ENCODE measurements at regions not wholly inside any gene's neighbourhood (a gene's known extent, or its start where the extent isn't known, plus 50 kb on each side); places are given as distances from the start of the nearest gene placed in this dataset.

DNA sequence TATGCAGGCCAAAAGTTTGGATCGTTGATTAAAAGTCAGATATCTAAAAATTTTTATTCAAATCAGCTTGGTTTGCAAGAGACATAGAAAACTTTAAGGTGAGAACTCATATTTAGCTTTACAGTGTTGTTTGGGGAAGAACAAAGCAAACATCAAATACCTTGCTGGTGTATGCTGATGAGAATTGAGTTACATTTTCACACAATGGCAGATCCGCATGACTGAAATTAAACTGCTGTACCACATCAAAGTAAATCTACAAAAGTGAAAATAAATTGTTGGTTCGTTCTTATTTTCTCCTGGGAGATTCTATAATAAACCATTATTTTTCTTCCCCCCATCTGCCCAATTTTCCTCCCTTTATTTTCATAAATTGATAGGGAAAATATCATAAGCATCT is 198.2 kb upstream of the PCSK5 start:
- no peak for DNase-seq

DNA sequence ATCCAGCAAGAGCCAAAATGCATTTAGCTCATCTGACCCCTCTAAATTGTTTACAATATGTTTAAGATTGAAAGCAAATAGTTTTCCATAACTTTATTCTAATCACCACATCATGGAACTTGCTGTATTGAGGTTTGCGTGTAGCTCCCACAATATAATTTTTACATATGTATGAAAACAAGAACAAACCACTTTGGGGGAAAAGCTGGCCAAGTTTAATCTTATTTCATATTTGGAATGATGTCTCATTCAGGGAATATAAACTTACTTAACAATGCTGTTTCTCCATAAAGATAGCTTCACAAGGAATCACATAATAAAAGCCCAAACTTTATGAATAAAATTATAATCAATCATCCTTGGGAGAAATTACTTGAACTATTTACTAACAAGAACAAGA is 194.6 kb upstream of the PCSK5 start:
- DNase-seq, result no peak

DNA sequence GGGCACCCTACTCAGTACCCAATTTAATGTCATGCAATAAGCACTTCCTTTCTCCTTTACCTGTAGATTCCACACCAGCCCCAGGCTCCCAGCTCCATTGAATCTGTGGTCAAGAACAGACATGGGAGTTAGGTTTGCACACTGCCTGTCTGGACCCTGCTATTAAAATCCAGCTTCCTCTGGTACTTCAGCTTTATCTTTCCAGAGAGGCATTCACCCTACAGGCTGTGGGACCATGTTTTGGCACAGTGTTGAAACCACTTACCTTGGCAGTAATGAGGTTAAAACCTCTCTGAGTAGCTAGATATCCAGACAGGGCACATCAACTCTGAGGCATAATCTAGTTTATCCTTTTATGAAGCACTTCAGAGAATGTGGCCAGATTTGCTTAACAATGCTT is 191.5 kb upstream of the PCSK5 start:
- no peak for DNase-seq

DNA sequence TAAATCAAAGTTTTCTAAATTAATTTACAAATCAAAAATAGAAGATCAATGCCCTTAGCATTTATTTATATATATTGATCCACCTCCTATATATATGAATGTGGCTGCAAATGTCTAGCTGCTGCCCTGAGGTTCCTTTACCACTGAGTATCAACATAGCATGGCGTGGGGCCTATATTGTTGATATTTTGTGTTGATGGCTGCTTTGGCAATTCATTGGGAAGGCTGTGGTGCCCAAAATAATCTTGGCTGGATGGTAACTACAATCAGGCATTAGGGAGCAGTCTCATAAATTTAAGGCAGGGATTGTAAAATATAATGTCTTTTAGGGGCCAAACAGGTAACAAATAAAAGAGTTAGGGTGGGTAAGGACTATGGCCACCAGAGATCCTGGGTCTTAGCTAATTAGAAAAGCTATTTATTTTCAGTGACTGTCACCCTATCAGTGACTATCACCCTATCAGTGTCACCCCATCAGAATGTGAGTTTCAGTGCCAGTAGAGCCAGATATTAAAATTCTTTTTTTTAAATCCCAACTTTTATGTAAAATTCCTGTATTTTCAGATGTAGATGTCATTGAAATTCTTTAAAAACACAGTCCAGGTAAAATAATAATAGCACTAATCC is 190.7 kb upstream of the PCSK5 start:
- DNase-seq, result no peak

DNA sequence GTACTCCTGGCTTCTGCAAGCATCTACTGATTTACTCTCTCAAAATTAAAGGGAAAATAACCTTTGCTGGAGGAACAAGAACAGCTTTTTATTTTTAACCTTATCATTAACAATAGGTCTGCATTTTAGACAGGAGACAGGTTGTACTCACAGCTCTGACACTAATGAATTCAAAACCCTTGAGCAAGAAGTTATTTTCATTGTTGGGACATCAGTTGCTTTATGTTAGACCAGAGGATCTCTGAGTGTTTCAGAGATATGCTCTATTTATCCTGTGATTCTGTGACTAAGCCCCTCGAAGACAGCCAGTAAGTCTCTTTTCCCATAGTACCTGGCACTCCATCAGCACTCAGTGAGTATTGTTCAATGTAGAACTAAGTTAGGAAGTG is 190.2 kb upstream of the PCSK5 start:
- DNase-seq, result no peak

DNA sequence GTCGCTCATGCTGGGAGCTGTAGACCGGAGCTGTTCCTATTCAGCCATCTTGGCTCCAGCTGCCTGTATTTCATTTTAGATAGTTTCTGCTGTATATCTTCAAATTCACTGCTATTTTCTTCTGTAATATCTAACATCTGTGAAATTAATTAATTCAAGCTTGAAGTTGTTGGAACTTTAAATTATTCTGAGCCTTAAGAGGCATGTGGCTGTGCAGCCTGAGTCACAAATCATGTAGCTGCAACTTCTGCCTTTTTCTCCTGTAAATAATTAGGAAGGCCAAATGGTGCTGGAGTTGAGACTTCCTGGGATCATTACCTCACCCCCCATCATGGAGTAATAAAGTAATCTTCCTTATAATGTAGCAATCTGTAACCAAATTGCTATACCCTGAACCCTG is 183.3 kb upstream of the PCSK5 start:
- DNase-seq, result no peak

DNA sequence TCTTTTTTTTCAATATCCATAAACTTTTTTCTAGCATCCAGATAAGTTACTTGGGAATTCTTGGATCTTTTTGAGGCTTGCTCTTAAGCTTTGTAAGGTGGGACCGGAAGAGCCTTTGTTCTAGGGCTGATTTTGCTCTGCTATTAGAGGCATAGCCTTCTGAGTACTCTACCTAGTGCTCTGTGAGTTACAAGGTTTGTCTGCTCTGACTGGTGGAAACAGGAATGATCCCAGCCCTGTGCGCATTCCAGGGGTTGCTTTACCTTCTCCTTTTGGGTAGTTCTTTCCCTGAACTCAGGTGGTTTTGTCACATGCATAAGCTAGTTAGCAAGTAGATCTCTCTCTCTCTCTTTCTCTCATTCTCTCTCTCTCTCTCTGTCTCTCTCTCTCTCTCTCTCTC is 180.8 kb upstream of the PCSK5 start:
- no peak for DNase-seq

DNA sequence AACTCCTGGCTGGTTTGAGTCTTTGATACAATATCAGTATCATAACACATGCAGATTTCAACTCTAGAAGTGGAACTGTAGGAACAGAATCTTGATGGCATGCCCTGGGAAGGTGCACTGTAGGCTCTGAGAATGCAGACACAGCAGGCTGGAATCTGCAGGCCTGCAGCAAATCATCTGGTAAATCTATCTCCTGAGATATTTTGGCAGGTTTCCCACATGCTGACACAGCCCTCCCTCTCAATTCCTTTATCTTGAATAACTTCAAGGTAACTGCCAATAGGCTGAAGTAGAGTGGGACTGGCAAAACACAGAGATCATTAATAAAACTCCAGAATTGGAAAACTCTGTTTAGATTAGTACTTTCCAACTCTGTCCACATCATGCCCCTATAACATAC is 177.8 kb upstream of the PCSK5 start:
- DNase-seq, result no peak

DNA sequence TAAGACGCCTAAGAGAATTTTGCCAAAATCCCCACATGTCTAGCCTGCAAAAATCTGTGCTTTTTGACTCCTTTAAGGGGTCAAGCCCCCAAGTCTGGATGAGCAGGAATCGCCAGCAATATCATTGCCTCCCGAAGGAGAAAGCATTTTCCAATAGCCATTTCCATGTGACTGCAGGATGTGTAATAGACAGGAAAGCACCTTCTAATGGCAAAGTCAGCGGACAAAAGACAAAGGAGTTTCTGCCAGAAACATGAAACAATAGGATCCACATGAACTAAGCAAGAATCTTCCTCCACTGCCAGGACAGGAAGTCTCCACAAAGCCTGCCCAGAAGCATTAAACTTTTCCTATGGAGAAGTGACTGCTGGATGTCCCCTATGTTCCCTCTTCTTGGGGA is 177.1 kb upstream of the PCSK5 start:
- no peak for DNase-seq

DNA sequence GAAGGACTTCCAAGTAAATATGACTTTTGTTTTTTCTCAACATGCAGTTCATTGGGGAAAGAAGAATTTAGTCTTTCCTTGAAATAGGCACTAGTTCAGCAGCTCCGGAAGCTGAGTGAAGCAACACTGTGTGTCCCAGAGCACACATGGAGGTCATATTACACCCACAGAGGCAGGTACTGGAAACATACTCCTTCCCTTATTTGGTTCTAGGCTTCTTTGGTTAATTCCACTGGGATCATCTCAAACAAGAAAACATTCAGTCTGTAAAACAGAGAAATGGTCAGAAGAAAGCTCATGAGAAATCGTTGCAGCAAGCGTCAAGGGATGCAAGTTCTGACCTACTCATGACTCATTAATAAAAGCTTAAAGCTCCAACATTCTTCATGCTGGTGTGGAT is 175.1 kb upstream of the PCSK5 start:
- no peak for DNase-seq

DNA sequence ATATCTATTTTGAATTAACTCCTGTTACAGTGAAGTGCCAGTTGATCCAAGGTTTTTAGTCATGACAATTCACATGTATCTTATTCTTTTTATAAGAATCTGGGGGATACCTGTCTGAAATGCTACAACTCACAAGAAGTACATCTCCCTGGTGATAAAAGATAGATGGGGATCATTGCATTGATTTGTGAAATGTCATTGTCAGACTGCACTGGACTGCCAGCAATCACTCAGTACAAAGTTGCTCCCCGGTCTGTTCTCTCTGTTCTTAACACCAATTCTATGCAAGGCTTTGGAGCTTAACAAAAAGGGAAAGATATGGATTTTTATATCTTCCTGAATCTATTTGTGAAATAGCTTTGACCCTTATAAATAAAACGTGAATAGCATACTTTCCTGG is 171.8 kb upstream of the PCSK5 start:
- no peak for DNase-seq

DNA sequence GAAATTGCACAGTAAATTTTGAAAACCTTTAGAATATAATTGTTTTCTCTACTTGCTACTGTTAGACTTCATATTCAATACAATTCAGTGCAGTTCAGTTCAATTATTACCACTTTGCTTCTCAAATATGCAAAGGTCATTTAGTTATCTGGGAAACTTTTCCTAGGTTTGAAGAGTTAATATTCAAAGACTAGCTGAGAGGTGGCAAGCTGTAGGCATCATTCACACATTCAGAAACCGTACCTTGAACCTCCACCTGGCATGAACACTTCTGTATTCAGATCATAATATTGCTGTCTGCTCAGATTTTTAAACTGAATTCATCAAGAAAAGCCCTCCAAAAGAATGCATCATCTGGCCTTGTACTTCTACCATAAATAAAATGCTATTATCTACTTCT is 162.1 kb upstream of the PCSK5 start:
- DNase-seq, result no peak

DNA sequence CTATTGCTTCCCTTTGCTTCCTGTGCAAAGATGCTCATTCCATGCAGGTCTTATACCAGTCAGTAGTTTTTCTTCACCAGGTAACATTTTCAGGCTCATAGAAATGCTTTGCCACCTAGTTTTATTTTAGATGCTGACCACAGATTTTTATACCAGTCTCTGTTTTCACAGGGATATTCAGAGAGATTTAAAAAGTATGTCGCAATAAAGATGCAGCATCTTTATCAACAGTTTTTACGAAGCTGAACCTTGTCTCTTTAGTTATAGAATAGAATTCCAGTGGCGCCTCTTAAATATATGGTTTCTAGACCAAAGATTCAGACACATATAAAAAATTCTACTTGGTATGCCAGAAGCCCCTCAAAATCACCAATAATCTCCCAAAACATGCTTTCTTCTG is 155.7 kb upstream of the PCSK5 start:
- DNase-seq, result no peak

DNA sequence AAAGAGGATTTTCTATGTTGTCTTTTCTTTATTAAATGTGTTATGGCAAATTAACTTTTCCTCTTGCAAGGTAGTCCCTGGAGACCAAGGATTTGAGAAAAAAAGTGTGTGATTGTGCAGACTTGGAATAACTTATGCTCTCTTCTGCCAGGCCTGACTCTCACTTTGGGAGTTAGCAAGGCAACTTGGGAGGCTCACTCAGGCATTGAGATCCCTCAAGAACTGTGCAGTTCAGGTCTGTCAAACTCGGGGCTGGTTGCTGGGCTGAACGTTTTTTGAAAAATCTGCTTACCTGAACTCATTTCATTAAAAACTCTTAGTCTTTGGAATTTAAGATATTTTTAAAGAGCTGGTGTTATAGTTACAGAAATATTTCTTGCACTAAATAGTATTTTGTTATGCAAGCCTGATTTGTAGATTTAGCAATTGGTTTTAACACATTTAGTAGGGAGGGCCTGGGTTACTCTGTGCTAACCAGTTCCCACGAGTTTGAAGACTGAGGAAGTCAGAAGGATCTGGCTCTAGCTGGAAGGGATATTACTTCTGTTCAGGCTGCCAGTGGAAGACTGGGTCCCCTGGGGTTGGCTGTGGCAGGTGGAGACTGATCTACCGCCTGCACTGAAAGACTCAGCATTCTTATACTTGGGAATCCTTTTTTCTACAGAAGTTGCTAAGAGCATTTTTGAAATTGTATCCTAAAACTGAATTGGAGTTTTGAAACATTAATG is 150.4 kb upstream of the PCSK5 start:
- no peak for DNase-seq

DNA sequence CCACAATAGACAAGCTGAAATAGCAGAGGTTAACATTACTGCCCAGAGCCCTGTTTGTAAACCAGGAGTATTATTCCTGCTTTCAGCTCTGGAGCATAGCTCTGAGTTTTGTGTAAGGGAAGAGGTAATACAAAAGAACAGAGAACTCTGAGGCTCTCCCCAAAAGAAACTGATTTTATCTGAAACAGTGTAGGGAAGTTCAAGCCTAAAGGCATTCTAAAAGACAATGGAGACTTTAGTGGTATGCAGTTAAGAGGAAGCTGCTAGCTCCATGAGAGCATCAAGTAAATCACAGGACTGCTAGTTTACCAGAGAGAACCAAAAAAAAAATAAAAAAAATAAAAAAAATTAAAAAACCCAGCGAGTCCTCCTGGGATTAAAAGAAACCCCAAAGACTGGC is 146.6 kb upstream of the PCSK5 start:
- DNase-seq, result no peak

DNA sequence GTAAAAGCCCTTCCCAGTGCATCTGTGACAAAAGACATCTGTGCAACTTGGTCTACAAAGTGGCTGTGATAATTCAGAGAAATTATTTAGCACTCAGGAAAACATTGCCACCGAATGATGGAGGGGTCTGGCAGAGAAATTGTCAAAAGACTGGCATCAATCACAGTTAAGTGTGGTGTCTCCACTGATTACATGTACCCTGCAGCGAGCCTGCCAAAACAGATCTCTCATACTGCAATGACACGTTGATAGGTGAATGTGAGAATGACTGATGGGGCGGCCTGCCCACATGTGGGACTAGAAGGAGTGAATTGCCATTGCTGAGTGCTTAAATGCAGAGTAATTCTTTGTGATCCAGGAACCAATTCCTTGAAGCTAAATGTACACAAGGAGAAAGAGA is 136.4 kb upstream of the PCSK5 start:
- no peak for DNase-seq

DNA sequence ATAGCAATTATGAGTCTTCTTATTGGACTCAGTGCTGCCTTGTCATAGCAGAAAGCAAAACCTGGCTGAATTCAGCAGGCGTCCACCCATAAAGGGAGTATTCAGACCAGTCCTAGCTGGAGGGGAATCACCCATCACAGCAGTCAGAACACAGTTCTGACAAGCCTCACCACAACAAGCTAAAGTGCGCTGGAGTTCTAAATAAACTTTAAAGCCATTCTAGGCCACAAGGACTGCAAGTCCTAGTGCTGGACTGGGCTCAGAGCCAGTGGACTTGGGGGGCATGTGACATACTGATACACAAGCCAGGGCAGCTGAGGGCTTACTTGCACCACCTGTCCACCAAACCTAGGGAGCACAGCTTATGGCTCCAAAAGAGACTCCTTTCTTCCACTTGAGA is 115.3 kb upstream of the PCSK5 start:
- no peak for DNase-seq

DNA sequence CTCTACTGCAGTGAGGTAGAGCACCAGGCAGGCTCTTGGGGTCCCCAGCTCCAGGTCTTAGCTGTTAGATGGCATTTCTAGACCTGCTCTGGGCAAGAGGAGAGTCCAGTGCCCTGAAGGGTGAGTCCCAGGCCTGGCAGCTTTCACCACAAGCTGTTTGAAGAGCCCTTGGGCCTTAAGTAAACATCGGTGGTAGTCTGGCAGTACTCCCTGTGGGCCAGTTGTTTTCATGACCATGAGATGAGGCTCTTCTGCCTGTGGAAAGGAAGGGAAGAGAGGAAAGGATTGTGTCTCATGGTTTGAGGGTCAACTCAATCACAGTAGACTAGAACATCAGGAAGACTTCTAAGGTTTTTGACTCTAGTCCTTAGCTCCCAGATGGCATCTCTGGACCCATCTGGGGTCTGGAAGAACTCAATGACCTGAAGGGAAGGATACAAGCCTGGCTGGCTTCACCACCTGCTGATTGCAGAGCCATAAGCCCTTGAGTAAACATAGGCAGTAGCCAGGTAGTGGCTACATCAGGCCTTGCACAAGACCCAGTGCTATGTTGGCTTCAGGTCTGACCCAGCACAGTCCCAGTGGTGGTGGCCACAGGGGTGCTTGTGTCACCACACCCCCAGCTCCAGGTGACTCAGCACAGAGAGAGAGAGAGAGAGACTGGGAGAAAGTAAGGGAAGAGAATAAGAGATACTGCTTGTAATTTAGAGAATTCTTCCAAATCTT is 114.3 kb upstream of the PCSK5 start:
- DNase-seq, result no peak

DNA sequence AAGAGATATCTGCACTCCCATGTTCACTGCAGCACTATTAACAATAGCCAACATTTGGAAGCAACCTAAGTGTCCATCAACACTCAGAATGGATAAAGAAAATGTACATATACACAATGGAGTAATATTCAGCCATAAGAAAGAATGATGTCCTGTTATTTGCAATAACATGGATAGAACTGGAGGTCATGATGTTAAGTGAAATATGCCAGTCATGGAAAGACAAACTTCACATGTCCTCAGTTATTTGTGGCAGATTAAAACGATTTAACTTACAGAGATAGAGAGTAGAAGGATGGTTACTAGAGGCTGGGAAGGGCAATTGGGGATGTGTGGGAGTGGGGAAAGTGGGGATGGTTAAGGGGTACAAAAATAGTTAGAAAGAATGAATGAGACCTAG is 110.3 kb upstream of the PCSK5 start:
- no peak for DNase-seq

DNA sequence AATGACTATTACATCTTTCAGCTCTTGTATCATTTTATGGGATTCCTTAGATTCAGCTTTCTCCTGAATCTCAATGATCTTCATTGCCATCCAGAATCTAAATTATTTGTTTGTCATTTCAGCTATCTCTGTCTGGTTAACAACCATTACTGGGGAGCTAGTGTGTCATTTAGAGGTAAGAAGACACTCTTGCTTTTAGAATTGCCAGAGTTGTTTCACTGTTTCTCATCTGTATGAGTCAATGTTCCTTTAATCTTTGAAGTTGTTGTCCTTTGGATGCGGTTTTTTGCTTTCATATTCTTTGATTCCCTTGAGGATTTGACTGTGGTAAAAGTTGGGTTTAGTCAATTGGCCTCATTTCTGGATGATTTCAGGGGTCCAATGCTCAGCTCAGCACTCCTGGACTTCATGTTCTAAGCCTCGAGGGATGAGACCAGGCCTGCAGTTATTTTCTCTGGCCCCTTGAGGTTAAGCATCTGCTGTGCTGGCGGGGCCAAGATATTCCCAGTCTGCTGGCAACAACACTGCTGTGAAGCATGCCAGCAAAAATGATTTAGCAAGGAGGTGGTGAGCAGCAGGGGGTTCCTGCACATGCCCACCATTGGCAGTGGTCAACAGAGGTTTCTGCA is 102.4 kb upstream of the PCSK5 start:
- no peak for DNase-seq

DNA sequence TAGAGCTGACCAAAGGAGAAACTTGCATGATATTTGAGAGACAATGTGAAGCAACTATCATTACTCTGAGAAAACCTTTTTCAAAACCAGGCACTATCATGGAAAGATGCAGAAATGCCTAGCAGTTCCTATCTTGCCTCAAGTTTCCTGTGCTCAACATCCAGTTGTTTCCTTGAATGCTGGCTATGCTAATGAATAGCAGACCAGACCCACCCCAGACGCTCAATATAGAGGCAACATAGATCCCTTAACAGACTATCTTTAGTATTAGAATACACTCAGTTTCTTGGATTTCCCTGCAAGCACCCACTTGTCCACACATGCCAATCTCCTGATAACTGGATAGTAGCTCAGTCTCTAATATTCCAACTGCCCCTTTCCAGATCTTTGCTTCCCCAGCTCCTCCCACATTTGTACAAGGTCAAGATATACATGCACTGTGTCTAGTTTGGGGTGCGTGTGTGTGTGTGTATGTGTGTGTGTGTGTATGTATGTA is 93.3 kb upstream of the PCSK5 start:
- no peak for DNase-seq

DNA sequence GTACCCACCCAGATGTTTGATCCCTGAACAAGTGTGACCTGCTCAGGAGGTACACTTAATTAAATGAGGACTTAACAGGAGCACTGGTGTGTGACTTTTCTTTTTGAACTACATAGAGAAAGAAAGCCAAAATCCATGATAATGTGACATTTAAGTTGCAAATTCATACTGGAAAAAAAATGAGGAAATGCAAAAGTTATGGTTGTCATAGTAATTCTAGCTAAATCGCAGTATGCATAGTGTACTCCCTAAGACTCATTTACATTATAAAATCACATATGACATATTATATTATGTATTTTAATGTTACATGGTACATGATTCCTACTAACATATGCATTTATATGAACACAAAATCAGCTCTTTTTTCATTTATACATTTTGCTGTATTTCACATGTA is 92.0 kb upstream of the PCSK5 start:
- DNase-seq, result no peak

DNA sequence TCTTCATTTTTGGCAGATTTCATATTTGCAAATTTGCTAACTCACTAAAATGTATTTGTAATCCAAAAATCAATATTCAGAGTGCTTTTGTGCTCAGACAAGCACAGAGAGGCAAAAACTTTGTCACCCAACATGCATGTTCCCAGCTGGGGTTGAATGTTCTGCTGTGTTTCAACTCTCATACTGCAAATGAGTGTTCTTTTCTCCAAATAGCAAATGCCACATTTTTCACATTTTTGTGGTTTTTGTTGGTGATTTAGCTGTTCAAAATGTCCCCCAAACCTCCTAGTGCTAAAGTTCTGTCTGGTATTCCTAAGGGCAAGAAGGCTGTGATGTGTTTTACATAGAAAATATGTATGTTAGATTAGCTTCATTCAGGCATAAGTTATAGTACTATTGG is 87.3 kb upstream of the PCSK5 start:
- no peak for DNase-seq

DNA sequence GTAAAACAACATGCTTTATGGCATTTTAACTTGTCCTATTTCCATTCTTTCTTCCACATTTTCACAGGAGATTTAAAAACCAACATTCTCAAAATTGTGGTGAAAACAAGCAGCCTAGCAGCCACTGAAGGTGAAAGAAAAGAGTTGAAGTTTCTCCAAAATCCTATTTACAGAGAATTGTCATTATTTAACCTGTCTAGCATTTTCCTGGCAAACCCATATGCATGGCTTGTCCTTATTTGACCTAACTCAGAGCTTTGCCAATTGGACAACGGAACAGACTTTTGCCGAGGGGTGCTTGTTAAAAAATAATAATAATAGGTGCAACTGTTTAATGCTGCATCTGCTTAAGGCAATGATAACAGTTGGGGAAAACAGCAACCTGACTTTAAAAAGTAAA is 80.4 kb upstream of the PCSK5 start:
- no peak for DNase-seq

Measured in T-helper 9 cell (primary cell).